ENCODE measurements at regions not wholly inside any gene's neighbourhood (a gene's known extent, or its start where the extent isn't known, plus 50 kb on each side); places are given as distances from the start of the nearest gene placed in this dataset.

GRCh38 chr10:5291501-5292195 is 73.1 kb upstream of the UCN3 start:
- TF ChIP-seq CTCF (IDR thresholded peaks at IDR 0.05; ENCODE audit: insufficient read depth, low read length) (no peak), POLR2AphosphoS5 (IDR thresholded peaks at IDR 0.05; ENCODE audit: low read depth) (0 out of 2 replicates have a peak, but pooled peaks have one; percentile 13)

All from HL-60 (cell line).